Activated T-cell treated with anti-CD3 and anti-CD28 coated beads, Interleukin-2, amount 50 U/mL, for 4 hours (primary cell): ENCODE measurements at regions not wholly inside any gene's neighbourhood (a gene's known extent, or its start where the extent isn't known, plus 50 kb on each side); places are given as distances from the start of the nearest gene placed in this dataset.
"Not testable (repeated sequence)": the region's sequence is repeated elsewhere in the genome, so short reads cannot be mapped to it uniquely, and the experiment has no call there.

ENCODE experiments used
- ATAC-seq, 2 donors: fragments of 200-7000 bp; cut with Tn5 transposase; one replicate each; pipeline ENCODE4 v1.10.0; 2021
- DNase-seq: peaks from one replicate; pipeline ENCODE4 v3.0.0-alpha.2; 2020
- H3K27me3 Mint-ChIP-seq: one replicate; pipeline ENCODE4 v1.8.0; 2021; ENCODE audit warnings: low read depth, mixed read lengths
- H3K36me3 Mint-ChIP-seq: one replicate; pipeline ENCODE4 v1.8.0; 2022; ENCODE audit warnings: mixed read lengths; ENCODE audit not compliant: insufficient read depth
- H3K4me1 Mint-ChIP-seq: one replicate; pipeline ENCODE4 v1.8.0; 2021; ENCODE audit warnings: low read depth, mixed read lengths
- H3K4me3 Mint-ChIP-seq: one replicate; pipeline ENCODE4 v1.8.0; 2021; ENCODE audit warnings: mild to moderate bottlenecking, moderate library complexity, mixed read lengths
- H3K9me3 Mint-ChIP-seq: one replicate; pipeline ENCODE4 v1.8.0; 2021; ENCODE audit warnings: mixed read lengths

DNA sequence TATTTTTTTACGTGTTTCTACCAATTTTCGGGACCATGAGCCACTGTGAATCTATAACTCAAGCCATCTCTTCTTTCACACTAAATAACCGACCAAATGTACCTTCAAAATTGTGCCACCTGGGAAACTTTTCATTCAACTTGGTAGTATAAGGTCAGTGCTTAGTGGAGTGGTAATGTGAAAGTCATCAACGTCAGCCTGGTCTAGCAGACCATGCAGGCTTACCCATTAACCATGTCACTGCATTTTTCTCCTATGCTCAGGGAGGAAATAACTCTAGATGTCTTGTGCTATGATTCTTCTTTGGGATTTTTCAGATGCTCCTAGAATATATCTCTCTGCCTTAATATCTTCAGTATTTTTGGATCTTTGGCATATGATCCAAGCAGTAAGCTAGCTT is 1075.4 kb upstream of the POT1 start:
- Mint-ChIP-seq H3K4me3 (no peak overlapping the region), H3K27me3 (no peaks in the 10 kb centered on the region), H3K36me3 (no peaks in the 10 kb centered on the region), H3K9me3 (no peaks in the 10 kb centered on the region), H3K4me1 (no peaks in the 10 kb centered on the region)
- DNase-seq = no peak
- no peak for ATAC-seq

- no peaks in the 10 kb centered on the region for H3K36me3 Mint-ChIP-seq
- no peak for ATAC-seq
- H3K4me1 Mint-ChIP-seq = no peaks in the 10 kb centered on the region
- H3K27me3 Mint-ChIP-seq = no peaks in the 10 kb centered on the region
- no peak overlapping the region for H3K4me3 Mint-ChIP-seq
- H3K9me3 Mint-ChIP-seq = peaks cover 5% of the 10 kb centered on the region
- no peak for DNase-seq
These were observed 1071.7 kb upstream of the POT1 start for GRCh38 chr7:126001349-126001748.

DNA sequence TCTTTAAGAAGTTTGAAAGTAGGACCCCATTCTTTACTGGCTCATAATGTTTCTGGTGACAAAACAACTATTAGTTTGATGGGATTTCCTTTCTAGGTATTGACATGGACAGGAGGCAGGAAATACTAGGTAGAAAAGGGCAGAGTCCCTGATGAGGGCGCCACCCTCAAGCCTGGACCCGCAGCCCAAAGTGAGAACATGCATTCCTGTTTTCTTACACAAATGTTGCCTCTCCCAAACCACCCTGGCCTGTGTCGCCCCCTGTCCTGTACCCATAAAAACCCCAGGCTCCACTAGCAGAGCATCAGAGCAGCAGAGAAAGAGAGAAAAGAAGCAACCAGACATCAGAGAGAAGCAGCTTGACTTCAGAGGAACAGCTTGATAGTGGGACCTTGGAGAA is 1055.2 kb upstream of the POT1 start:
- Mint-ChIP-seq H3K9me3 (peaks cover 18% of the 10 kb centered on the region), H3K27me3 (no peaks in the 10 kb centered on the region), H3K36me3 (no peaks in the 10 kb centered on the region), H3K4me3 (no peak overlapping the region), H3K4me1 (no peaks in the 10 kb centered on the region)
- ATAC-seq (no peak), DNase-seq (no peak)

DNA sequence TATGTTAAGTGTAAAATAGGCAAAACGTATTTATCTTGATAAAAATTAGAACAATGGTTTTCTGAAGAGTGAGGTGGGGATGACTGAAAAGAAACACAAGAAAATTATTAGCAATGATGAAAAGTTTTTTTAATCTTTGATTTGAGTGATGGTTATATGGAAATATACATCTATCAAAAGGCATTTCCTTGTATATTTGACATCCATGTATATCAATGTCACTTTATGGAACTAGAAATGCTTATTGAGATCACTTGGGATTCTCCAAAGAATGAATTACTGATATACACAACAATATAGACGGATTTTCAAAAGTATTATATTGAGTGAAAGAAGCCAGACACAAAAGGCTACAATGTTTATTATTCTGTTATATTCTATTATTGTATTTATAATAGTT is 1042.0 kb upstream of the POT1 start:
- Mint-ChIP-seq H3K4me1 (no peaks in the 10 kb centered on the region), H3K9me3 (no peaks in the 10 kb centered on the region), H3K4me3 (no peak overlapping the region), H3K27me3 (no peaks in the 10 kb centered on the region), H3K36me3 (no peaks in the 10 kb centered on the region)
- DNase-seq (no peak), ATAC-seq (no peak)

- ATAC-seq = no peak
- Mint-ChIP-seq H3K4me1 (no peaks in the 10 kb centered on the region), H3K9me3 (peaks cover 12% of the 10 kb centered on the region), H3K4me3 (no peak overlapping the region), H3K36me3 (no peaks in the 10 kb centered on the region), H3K27me3 (no peaks in the 10 kb centered on the region)
- DNase-seq = no peak
These were observed 1036.8 kb upstream of the POT1 start for GRCh38 chr7:125966278-125967048.

- Mint-ChIP-seq H3K36me3 (no peaks in the 10 kb centered on the region), H3K27me3 (no peaks in the 10 kb centered on the region), H3K4me1 (no peaks in the 10 kb centered on the region), H3K9me3 (peaks cover 17% of the 10 kb centered on the region), H3K4me3 (no peak overlapping the region)
- no peak for DNase-seq
- ATAC-seq = no peak
These were observed 1005.3 kb upstream of the POT1 start for GRCh38 chr7:125934955-125935354.

- Mint-ChIP-seq H3K4me3 (no peak overlapping the region), H3K27me3 (no peaks in the 10 kb centered on the region), H3K4me1 (no peaks in the 10 kb centered on the region), H3K36me3 (no peaks in the 10 kb centered on the region), H3K9me3 (peaks cover 17% of the 10 kb centered on the region)
- no peak for DNase-seq
- no peak for ATAC-seq
These were observed 1004.9 kb upstream of the POT1 start for GRCh38 chr7:125934539-125934938.

DNA sequence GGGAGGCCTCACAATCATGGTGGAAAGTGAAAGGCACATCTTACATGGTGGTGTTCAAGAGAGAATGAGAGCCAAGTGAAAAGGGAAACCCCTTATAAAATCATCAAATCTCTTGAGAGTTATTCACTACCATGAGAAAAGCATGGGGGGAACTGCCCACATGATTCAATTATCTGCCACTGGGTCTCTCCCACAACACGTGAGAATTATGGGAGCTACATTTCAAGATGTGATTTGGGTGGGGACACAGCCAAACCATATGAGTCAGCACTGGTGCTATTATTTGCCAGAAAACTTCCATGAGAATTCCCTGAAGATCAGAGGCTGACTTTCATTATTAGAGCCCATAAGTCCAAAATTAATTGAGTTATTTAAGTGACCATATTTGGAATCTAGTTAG is 1001.2 kb upstream of the POT1 start:
- H3K4me1 Mint-ChIP-seq = no peaks in the 10 kb centered on the region
- no peaks in the 10 kb centered on the region for H3K27me3 Mint-ChIP-seq
- no peak overlapping the region for H3K4me3 Mint-ChIP-seq
- DNase-seq (no peak), ATAC-seq (no peak)
- H3K36me3 Mint-ChIP-seq = no peaks in the 10 kb centered on the region
- peaks cover 10% of the 10 kb centered on the region for H3K9me3 Mint-ChIP-seq

GRCh38 chr7:125927556-125927955 is 997.9 kb upstream of the POT1 start:
- H3K4me3 Mint-ChIP-seq = no peak overlapping the region
- H3K27me3 Mint-ChIP-seq = no peaks in the 10 kb centered on the region
- DNase-seq = no peak
- no peak for ATAC-seq
- H3K36me3 Mint-ChIP-seq = no peaks in the 10 kb centered on the region
- no peaks in the 10 kb centered on the region for H3K4me1 Mint-ChIP-seq
- H3K9me3 Mint-ChIP-seq = peaks cover 2% of the 10 kb centered on the region

DNA sequence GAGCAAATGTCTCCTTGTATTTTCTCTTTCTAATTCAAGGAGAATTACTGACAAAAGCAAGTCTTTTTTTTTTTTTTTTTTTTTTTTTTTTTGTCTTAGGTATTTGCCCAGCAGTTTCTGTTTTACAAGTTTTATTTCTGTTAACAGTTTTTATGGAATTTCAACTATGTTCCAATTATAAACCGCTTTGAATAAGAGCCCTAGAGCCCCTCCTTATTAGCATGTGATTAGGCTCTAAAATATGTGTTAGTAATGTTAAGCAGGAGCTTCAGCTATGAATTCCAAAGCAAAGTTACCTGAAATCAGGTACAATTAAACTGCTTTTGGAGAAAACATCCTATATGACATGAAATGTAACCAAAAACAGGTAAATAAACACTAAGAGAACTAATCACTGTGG is 997.0 kb upstream of the POT1 start:
- ATAC-seq (no peak), DNase-seq (no peak)
- no peaks in the 10 kb centered on the region for H3K27me3 Mint-ChIP-seq
- H3K36me3 Mint-ChIP-seq = no peaks in the 10 kb centered on the region
- H3K4me3 Mint-ChIP-seq = no peak overlapping the region
- H3K4me1 Mint-ChIP-seq = no peaks in the 10 kb centered on the region
- H3K9me3 Mint-ChIP-seq = peaks cover 2% of the 10 kb centered on the region

DNA sequence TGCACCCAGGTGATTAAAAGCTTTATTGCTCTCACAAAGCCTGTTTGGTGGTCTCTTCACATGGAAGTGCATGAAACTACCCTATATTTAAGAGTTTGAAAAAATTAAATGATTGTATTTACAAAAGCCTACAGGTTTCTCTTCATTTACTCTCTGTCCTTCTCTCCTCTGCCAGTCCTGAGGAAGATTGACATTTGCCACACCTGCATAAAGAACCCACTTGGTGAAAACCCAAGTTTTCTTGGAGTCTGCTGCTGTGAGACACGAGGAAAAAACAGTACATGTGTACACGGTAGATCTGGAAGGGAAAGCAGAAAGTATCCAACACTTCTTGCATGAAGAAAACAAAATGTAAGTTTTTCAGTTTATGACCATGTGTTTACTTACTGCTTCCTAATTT is 994.4 kb upstream of the POT1 start:
- H3K36me3 Mint-ChIP-seq = no peaks in the 10 kb centered on the region
- no peaks in the 10 kb centered on the region for H3K4me1 Mint-ChIP-seq
- H3K9me3 Mint-ChIP-seq = peaks cover 2% of the 10 kb centered on the region
- no peak for DNase-seq
- ATAC-seq = no peak
- no peak overlapping the region for H3K4me3 Mint-ChIP-seq
- no peaks in the 10 kb centered on the region for H3K27me3 Mint-ChIP-seq

DNA sequence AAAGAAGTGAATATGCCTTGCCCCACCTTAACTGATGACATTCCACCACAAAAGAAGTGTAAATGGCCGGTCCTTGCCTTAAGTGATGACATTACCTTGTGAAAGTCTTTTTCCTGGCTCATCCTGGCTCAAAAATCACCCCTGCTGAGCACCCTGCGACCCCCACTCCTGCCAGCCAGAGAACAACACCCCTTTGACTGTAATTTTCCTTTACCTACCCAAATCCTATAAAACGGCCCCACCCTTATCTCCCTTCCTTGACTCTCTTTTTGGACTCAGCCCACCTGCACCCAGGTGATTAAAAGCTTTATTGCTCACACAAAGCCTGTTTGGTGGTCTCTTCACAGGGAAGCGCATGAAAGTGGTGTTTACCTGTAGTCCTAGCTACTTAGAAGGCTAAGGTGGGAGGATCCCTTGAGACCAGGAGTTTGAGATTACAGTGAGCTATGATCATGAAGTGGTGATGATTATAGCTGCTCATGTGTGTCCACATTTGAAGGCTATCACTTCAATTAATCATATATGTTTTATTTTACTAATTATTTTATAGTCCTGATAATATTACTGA is 985.8 kb upstream of the POT1 start:
- DNase-seq, H3K27me3 Mint-ChIP-seq, H3K36me3 Mint-ChIP-seq, H3K4me1 Mint-ChIP-seq, H3K4me3 Mint-ChIP-seq, ATAC-seq: not testable (repeated sequence)
- H3K9me3 Mint-ChIP-seq = peaks cover 12% of the 10 kb centered on the region

GRCh38 chr7:125908711-125909110 is 979.1 kb upstream of the POT1 start:
- no peaks in the 10 kb centered on the region for H3K4me1 Mint-ChIP-seq
- DNase-seq (no peak), ATAC-seq (no peak)
- H3K9me3 Mint-ChIP-seq = peaks cover 9% of the 10 kb centered on the region
- H3K4me3 Mint-ChIP-seq = no peak overlapping the region
- H3K27me3 Mint-ChIP-seq = no peaks in the 10 kb centered on the region
- no peaks in the 10 kb centered on the region for H3K36me3 Mint-ChIP-seq

DNA sequence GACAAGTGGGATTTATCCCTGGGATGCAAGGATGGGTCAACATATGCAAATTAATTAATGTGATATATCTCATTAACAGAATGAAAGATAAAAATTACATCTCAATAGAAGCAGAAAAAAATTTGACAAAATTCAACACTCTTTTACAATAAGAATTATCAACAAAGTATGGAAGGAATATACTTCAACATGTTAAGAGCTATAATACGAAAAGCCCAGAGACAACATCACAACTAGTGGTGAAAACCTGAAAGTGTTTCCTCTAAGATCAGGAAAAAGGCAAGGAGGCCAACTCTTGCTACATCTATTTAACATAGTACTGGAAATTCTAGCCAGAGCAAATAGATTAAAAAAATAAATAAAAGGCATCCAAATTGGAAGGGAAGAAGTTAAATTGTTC is 970.0 kb upstream of the POT1 start:
- Mint-ChIP-seq H3K27me3 (no peaks in the 10 kb centered on the region), H3K36me3 (no peaks in the 10 kb centered on the region), H3K4me1 (no peaks in the 10 kb centered on the region), H3K9me3 (peaks cover 7% of the 10 kb centered on the region), H3K4me3 (no peak overlapping the region)
- DNase-seq (no peak), ATAC-seq (no peak)

DNA sequence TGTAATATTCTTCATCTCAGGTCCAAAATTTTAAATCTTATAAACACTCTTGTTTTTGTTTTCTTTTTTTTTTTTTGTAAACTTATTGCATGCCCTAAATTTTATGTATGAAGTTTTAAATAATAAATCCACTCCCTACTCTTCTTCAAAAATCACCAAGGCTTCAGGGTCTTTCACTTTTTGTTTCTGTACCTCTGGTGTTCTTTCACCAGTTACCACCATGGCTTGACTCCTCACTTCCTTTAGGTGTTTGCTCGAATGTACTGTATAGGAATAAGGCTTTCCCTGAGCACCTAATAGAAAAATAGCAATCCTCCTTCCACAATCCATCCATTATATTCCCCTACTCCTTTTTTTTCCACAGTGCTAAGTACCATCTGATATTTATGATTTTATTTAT is 962.8 kb upstream of the POT1 start:
- DNase-seq (no peak), ATAC-seq (no peak)
- Mint-ChIP-seq H3K36me3 (no peaks in the 10 kb centered on the region), H3K9me3 (peaks cover 10% of the 10 kb centered on the region), H3K4me1 (no peaks in the 10 kb centered on the region), H3K27me3 (no peaks in the 10 kb centered on the region), H3K4me3 (no peak overlapping the region)
